Effector CD4-positive, alpha-beta T cell (primary cell): ENCODE measurements at regions not wholly inside any gene's neighbourhood (a gene's known extent, or its start where the extent isn't known, plus 50 kb on each side); places are given as distances from the start of the nearest gene placed in this dataset.
"Not testable (repeated sequence)": the region's sequence is repeated elsewhere in the genome, so short reads cannot be mapped to it uniquely, and the experiment has no call there.

Experiments used
- DNase-seq: peaks from one replicate; pipeline ENCODE4 v3.0.0-alpha.2; 2020

GRCh38 chr17:33862772-33863602, 392.1 kb upstream of the CCL2 start:
- DNase-seq, result no peak

- DNase-seq, result no peak
Measured at GRCh38 chr17:33864758-33865229, 390.3 kb upstream of the CCL2 start.

GRCh38 chr17:33868899-33869298, 386.2 kb upstream of the CCL2 start:
- no peak for DNase-seq

GRCh38 chr17:33870936-33871335, 384.1 kb upstream of the CCL2 start:
- no peak for DNase-seq

- DNase-seq, result no peak
Measured at GRCh38 chr17:33871720-33872540, 383.2 kb upstream of the CCL2 start.

- DNase-seq, result no peak
Measured at GRCh38 chr17:33873201-33873617, 381.9 kb upstream of the CCL2 start.

- no peak for DNase-seq
Measured at GRCh38 chr17:33874617-33875060, 380.4 kb upstream of the CCL2 start.

- DNase-seq, result no peak
Measured at GRCh38 chr17:33875973-33876372, 379.1 kb upstream of the CCL2 start.

- not testable (repeated sequence) for DNase-seq
Measured at GRCh38 chr17:33882273-33882672, 372.8 kb upstream of the CCL2 start.

- not testable (repeated sequence) for DNase-seq
Measured at GRCh38 chr17:33882677-33883076, 372.4 kb upstream of the CCL2 start.

- no peak for DNase-seq
Measured at GRCh38 chr17:33888455-33888854, 366.6 kb upstream of the CCL2 start.

GRCh38 chr17:33889040-33889439, 366.0 kb upstream of the CCL2 start:
- DNase-seq, result no peak

GRCh38 chr17:33889766-33890165, 365.3 kb upstream of the CCL2 start:
- no peak for DNase-seq

GRCh38 chr17:33892717-33893591, 362.1 kb upstream of the CCL2 start:
- DNase-seq, result no peak

GRCh38 chr17:33895491-33895890, 359.6 kb upstream of the CCL2 start:
- no peak for DNase-seq

- DNase-seq, result no peak
Measured at GRCh38 chr17:33896263-33896662, 358.8 kb upstream of the CCL2 start.

GRCh38 chr17:33901085-33901484, 354.0 kb upstream of the CCL2 start:
- DNase-seq, result no peak

- no peak for DNase-seq
Measured at GRCh38 chr17:33902901-33903449, 352.1 kb upstream of the CCL2 start.

- no peak for DNase-seq
Measured at GRCh38 chr17:33904476-33904875, 350.6 kb upstream of the CCL2 start.

- no peak for DNase-seq
Measured at GRCh38 chr17:33905338-33905800, 349.7 kb upstream of the CCL2 start.

- no peak for DNase-seq
Measured at GRCh38 chr17:33908363-33909064, 346.6 kb upstream of the CCL2 start.
